ENCODE measurements at regions not wholly inside any gene's neighbourhood (a gene's known extent, or its start where the extent isn't known, plus 50 kb on each side); places are given as distances from the start of the nearest gene placed in this dataset.

DNA sequence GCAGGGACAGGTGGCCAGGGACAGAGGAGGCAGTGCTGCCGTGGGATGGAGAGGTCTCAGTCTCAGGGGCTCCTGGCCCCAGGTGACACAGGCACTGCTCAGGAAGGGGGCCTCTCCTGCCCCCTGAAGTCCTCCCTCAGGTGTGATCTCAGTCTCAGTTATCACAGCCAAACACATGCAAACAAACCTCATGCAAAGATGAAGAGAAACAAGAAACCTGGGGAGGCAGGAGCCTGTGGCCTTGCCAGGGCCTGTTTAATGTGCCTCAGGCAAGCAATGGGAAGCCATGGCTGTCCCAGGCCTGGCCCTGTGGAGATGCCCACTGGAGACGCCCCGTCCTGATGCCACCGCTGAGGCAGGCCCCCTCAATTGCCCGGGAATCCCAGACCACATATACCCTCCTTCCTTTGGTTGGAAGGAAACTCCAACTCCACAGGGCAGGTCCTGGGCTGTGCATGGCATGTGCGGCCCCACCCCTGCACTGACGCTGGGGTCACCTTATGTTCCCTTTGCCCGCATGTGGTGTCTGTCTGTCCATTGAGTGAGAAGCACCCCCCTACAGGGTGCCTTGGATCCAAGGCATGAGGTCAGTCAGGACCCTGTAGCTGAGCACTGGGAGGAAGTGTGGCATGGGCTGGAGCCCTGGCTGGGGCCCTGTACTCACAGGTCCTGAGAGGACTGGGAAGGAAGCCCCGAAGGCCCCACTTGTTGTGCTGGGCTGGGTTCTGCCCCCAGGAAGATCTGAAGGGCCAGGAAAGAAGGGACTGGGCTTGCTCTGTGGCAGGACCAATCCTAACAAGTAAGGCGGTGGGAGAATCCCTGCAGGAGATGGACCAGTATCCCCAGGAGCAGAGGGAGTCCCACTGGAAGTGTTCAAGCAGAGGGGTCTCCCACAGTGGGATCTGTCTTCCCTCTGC, 68.8 kb upstream of the RAB6C start:
- TF ChIP-seq, protein P1, sequence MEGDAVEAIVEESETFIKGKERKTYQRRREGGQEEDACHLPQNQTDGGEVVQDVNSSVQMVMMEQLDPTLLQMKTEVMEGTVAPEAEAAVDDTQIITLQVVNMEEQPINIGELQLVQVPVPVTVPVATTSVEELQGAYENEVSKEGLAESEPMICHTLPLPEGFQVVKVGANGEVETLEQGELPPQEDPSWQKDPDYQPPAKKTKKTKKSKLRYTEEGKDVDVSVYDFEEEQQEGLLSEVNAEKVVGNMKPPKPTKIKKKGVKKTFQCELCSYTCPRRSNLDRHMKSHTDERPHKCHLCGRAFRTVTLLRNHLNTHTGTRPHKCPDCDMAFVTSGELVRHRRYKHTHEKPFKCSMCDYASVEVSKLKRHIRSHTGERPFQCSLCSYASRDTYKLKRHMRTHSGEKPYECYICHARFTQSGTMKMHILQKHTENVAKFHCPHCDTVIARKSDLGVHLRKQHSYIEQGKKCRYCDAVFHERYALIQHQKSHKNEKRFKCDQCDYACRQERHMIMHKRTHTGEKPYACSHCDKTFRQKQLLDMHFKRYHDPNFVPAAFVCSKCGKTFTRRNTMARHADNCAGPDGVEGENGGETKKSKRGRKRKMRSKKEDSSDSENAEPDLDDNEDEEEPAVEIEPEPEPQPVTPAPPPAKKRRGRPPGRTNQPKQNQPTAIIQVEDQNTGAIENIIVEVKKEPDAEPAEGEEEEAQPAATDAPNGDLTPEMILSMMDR (conservative IDR thresholded peaks at IDR 0.05; ENCODE audit: low read depth, low read length): no peak
- TF ChIP-seq EZH2 (IDR thresholded peaks at IDR 0.05; ENCODE audit: low read length, unreplicated experiment): no peak
